ENCODE measurements at regions not wholly inside any gene's neighbourhood (a gene's known extent, or its start where the extent isn't known, plus 50 kb on each side); places are given as distances from the start of the nearest gene placed in this dataset.

- no peaks in the 10 kb centered on the region for H3K27me3 ChIP-seq (ENCODE audit: control insufficient read depth, insufficient read depth, low read length)
- H3K36me3 ChIP-seq (ENCODE audit: control insufficient read depth, low read depth, low read length) = no peaks in the 10 kb centered on the region
- H3K27ac ChIP-seq (ENCODE audit: low read length) = no peak overlapping the region
- H3K9me3 ChIP-seq (ENCODE audit: control insufficient read depth, low read depth, low read length) = no peaks in the 10 kb centered on the region
- no peaks in the 10 kb centered on the region for H3K4me1 ChIP-seq (ENCODE audit: control insufficient read depth, low read depth, low read length)
- H3K9ac ChIP-seq (ENCODE audit: low read length) = no peak overlapping the region
- H3K4me3 ChIP-seq (ENCODE audit: low read length) = no peak overlapping the region
These were observed 387.4 kb upstream of the PTBP2 start for GRCh38 chr1:96334236-96334557.

GRCh38 chr1:96338622-96339021 lies 383.0 kb upstream of the PTBP2 start:
- no peak overlapping the region for H3K4me3 ChIP-seq (ENCODE audit: low read length)
- H3K36me3 ChIP-seq (ENCODE audit: control insufficient read depth, low read depth, low read length) = no peaks in the 10 kb centered on the region
- H3K27me3 ChIP-seq (ENCODE audit: control insufficient read depth, insufficient read depth, low read length) = no peaks in the 10 kb centered on the region
- no peak overlapping the region for H3K9ac ChIP-seq (ENCODE audit: low read length)
- H3K4me1 ChIP-seq (ENCODE audit: control insufficient read depth, low read depth, low read length) = no peaks in the 10 kb centered on the region
- no peaks in the 10 kb centered on the region for H3K9me3 ChIP-seq (ENCODE audit: control insufficient read depth, low read depth, low read length)
- H3K27ac ChIP-seq (ENCODE audit: low read length) = no peak overlapping the region

- H3K27me3 ChIP-seq (ENCODE audit: control insufficient read depth, insufficient read depth, low read length) = no peaks in the 10 kb centered on the region
- H3K4me3 ChIP-seq (ENCODE audit: low read length) = no peak overlapping the region
- no peak overlapping the region for H3K27ac ChIP-seq (ENCODE audit: low read length)
- H3K4me1 ChIP-seq (ENCODE audit: control insufficient read depth, low read depth, low read length) = no peaks in the 10 kb centered on the region
- no peaks in the 10 kb centered on the region for H3K36me3 ChIP-seq (ENCODE audit: control insufficient read depth, low read depth, low read length)
- H3K9me3 ChIP-seq (ENCODE audit: control insufficient read depth, low read depth, low read length) = no peaks in the 10 kb centered on the region
- H3K9ac ChIP-seq (ENCODE audit: low read length) = no peak overlapping the region
These were observed 380.9 kb upstream of the PTBP2 start for GRCh38 chr1:96340686-96341085.

GRCh38 chr1:96346719-96347118 lies 374.9 kb upstream of the PTBP2 start:
- H3K27me3 ChIP-seq (ENCODE audit: control insufficient read depth, insufficient read depth, low read length) = no peaks in the 10 kb centered on the region
- no peaks in the 10 kb centered on the region for H3K36me3 ChIP-seq (ENCODE audit: control insufficient read depth, low read depth, low read length)
- no peak overlapping the region for H3K27ac ChIP-seq (ENCODE audit: low read length)
- no peak overlapping the region for H3K4me3 ChIP-seq (ENCODE audit: low read length)
- H3K9ac ChIP-seq (ENCODE audit: low read length) = no peak overlapping the region
- H3K9me3 ChIP-seq (ENCODE audit: control insufficient read depth, low read depth, low read length) = no peaks in the 10 kb centered on the region
- no peaks in the 10 kb centered on the region for H3K4me1 ChIP-seq (ENCODE audit: control insufficient read depth, low read depth, low read length)

GRCh38 chr1:96349896-96350295 lies 371.7 kb upstream of the PTBP2 start:
- Histone ChIP-seq H3K27me3 (ENCODE audit: control insufficient read depth, insufficient read depth, low read length) (no peaks in the 10 kb centered on the region), H3K36me3 (ENCODE audit: control insufficient read depth, low read depth, low read length) (no peaks in the 10 kb centered on the region), H3K4me1 (ENCODE audit: control insufficient read depth, low read depth, low read length) (no peaks in the 10 kb centered on the region), H3K9ac (ENCODE audit: low read length) (no peak overlapping the region), H3K9me3 (ENCODE audit: control insufficient read depth, low read depth, low read length) (no peaks in the 10 kb centered on the region), H3K4me3 (ENCODE audit: low read length) (no peak overlapping the region), H3K27ac (ENCODE audit: low read length) (no peak overlapping the region)

- H3K36me3 ChIP-seq (ENCODE audit: control insufficient read depth, low read depth, low read length) = no peaks in the 10 kb centered on the region
- no peak overlapping the region for H3K9ac ChIP-seq (ENCODE audit: low read length)
- no peaks in the 10 kb centered on the region for H3K4me1 ChIP-seq (ENCODE audit: control insufficient read depth, low read depth, low read length)
These were observed 368.9 kb upstream of the PTBP2 start for GRCh38 chr1:96352733-96353132.

GRCh38 chr1:96355521-96355920 lies 366.1 kb upstream of the PTBP2 start:
- Histone ChIP-seq H3K4me3 (ENCODE audit: low read length) (no peak overlapping the region), H3K27me3 (ENCODE audit: control insufficient read depth, insufficient read depth, low read length) (no peaks in the 10 kb centered on the region), H3K4me1 (ENCODE audit: control insufficient read depth, low read depth, low read length) (no peaks in the 10 kb centered on the region), H3K9me3 (ENCODE audit: control insufficient read depth, low read depth, low read length) (no peaks in the 10 kb centered on the region), H3K27ac (ENCODE audit: low read length) (no peak overlapping the region), H3K9ac (ENCODE audit: low read length) (no peak overlapping the region), H3K36me3 (ENCODE audit: control insufficient read depth, low read depth, low read length) (no peaks in the 10 kb centered on the region)

More at GRCh38 chr1:96352733-96353132, 368.9 kb upstream of the PTBP2 start:
- Histone ChIP-seq H3K27ac (ENCODE audit: low read length) (no peak overlapping the region), H3K4me3 (ENCODE audit: low read length) (no peak overlapping the region), H3K27me3 (ENCODE audit: control insufficient read depth, insufficient read depth, low read length) (no peaks in the 10 kb centered on the region), H3K9me3 (ENCODE audit: control insufficient read depth, low read depth, low read length) (no peaks in the 10 kb centered on the region)

GRCh38 chr1:96355961-96356360 lies 365.6 kb upstream of the PTBP2 start:
- Histone ChIP-seq H3K9ac (ENCODE audit: low read length) (no peak overlapping the region), H3K27ac (ENCODE audit: low read length) (no peak overlapping the region), H3K4me3 (ENCODE audit: low read length) (no peak overlapping the region), H3K36me3 (ENCODE audit: control insufficient read depth, low read depth, low read length) (no peaks in the 10 kb centered on the region), H3K4me1 (ENCODE audit: control insufficient read depth, low read depth, low read length) (no peaks in the 10 kb centered on the region), H3K9me3 (ENCODE audit: control insufficient read depth, low read depth, low read length) (no peaks in the 10 kb centered on the region), H3K27me3 (ENCODE audit: control insufficient read depth, insufficient read depth, low read length) (no peaks in the 10 kb centered on the region)

- no peaks in the 10 kb centered on the region for H3K4me1 ChIP-seq (ENCODE audit: control insufficient read depth, low read depth, low read length)
- no peak overlapping the region for H3K27ac ChIP-seq (ENCODE audit: low read length)
These were observed 364.3 kb upstream of the PTBP2 start for GRCh38 chr1:96357141-96357765.

GRCh38 chr1:96358057-96358456 lies 363.5 kb upstream of the PTBP2 start:
- Histone ChIP-seq H3K9ac (ENCODE audit: low read length) (no peak overlapping the region), H3K36me3 (ENCODE audit: control insufficient read depth, low read depth, low read length) (no peaks in the 10 kb centered on the region), H3K27ac (ENCODE audit: low read length) (no peak overlapping the region), H3K27me3 (ENCODE audit: control insufficient read depth, insufficient read depth, low read length) (no peaks in the 10 kb centered on the region), H3K9me3 (ENCODE audit: control insufficient read depth, low read depth, low read length) (no peaks in the 10 kb centered on the region), H3K4me3 (ENCODE audit: low read length) (no peak overlapping the region), H3K4me1 (ENCODE audit: control insufficient read depth, low read depth, low read length) (no peaks in the 10 kb centered on the region)

More at GRCh38 chr1:96357141-96357765, 364.3 kb upstream of the PTBP2 start:
- H3K4me3 ChIP-seq (ENCODE audit: low read length) = no peak overlapping the region
- H3K27me3 ChIP-seq (ENCODE audit: control insufficient read depth, insufficient read depth, low read length) = no peaks in the 10 kb centered on the region
- H3K9me3 ChIP-seq (ENCODE audit: control insufficient read depth, low read depth, low read length) = no peaks in the 10 kb centered on the region
- no peaks in the 10 kb centered on the region for H3K36me3 ChIP-seq (ENCODE audit: control insufficient read depth, low read depth, low read length)
- H3K9ac ChIP-seq (ENCODE audit: low read length) = no peak overlapping the region

GRCh38 chr1:96360036-96360795 lies 361.4 kb upstream of the PTBP2 start:
- Histone ChIP-seq H3K4me1 (ENCODE audit: control insufficient read depth, low read depth, low read length) (no peaks in the 10 kb centered on the region), H3K9me3 (ENCODE audit: control insufficient read depth, low read depth, low read length) (no peaks in the 10 kb centered on the region), H3K27ac (ENCODE audit: low read length) (no peak overlapping the region), H3K36me3 (ENCODE audit: control insufficient read depth, low read depth, low read length) (no peaks in the 10 kb centered on the region), H3K4me3 (ENCODE audit: low read length) (no peak overlapping the region), H3K27me3 (ENCODE audit: control insufficient read depth, insufficient read depth, low read length) (no peaks in the 10 kb centered on the region), H3K9ac (ENCODE audit: low read length) (no peak overlapping the region)

GRCh38 chr1:96361271-96361856 lies 360.2 kb upstream of the PTBP2 start:
- H3K36me3 ChIP-seq (ENCODE audit: control insufficient read depth, low read depth, low read length) = no peaks in the 10 kb centered on the region
- H3K27me3 ChIP-seq (ENCODE audit: control insufficient read depth, insufficient read depth, low read length) = no peaks in the 10 kb centered on the region
- no peak overlapping the region for H3K27ac ChIP-seq (ENCODE audit: low read length)
- H3K9me3 ChIP-seq (ENCODE audit: control insufficient read depth, low read depth, low read length) = no peaks in the 10 kb centered on the region
- no peaks in the 10 kb centered on the region for H3K4me1 ChIP-seq (ENCODE audit: control insufficient read depth, low read depth, low read length)
- H3K4me3 ChIP-seq (ENCODE audit: low read length) = no peak overlapping the region
- no peak overlapping the region for H3K9ac ChIP-seq (ENCODE audit: low read length)

Data from iPS-18a (cell line).